GM12878 (cell line): ENCODE measurements at regions not wholly inside any gene's neighbourhood (a gene's known extent, or its start where the extent isn't known, plus 50 kb on each side); places are given as distances from the start of the nearest gene placed in this dataset.

Experiments
- ATAC-seq: fragments of 200-7000 bp; cut with Tn5 transposase; 3 replicates; pipeline ENCODE4 v1.9.1; 2020; ENCODE audit warnings: mild to moderate bottlenecking, moderate library complexity
- BruUV-seq: library from RNA; stranded (reverse); fragments of 400-500 nt; replicated peaks from 2 replicates; lab custom pipeline; 2021; lab: Mats Ljungman, UMichigan
- CTCF ChIA-PET: fragments of 300-600 bp; sonication (Branson Sonifier 250); formaldehyde crosslinking; extraction: SDS; loops from one replicate; lab custom pipeline; 2021; ENCODE audit warnings: inconsistent platforms; lab: Yijun Ruan, JAX
- POLR2A ChIA-PET: fragments of 350-600 bp; formaldehyde crosslinking; extraction: SDS; loops from one replicate; lab custom pipeline; 2021; ENCODE audit warnings: inconsistent platforms; lab: Charles Lee
- RAD21 ChIA-PET: fragments of 300-600 bp; sonication (Branson Sonifier 250); formaldehyde crosslinking; loops from one replicate; lab custom pipeline; 2023; ENCODE audit warnings: antibody characterized with exemption; ENCODE audit not compliant: unreplicated experiment; lab: Charles Lee
- SMC1A ChIA-PET: fragments of 300-600 bp; sonication (Branson Sonifier 250); formaldehyde crosslinking; loops from one replicate; lab custom pipeline; 2023; ENCODE audit not compliant: unreplicated experiment, uncharacterized antibody; lab: Charles Lee
- DNase-seq: peaks from one replicate; pipeline ENCODE4 v3.0.0-alpha.2; 2011; ENCODE audit warnings: low read depth, low spot score
- FAIRE-seq: peaks from 3 replicates; lab custom pipeline; 2011; peaks lifted over from hg19 to GRCh38; lab: Jason Lieb, UNC
- H2AFZ ChIP-seq: 2 replicates; pipeline ENCODE4 v1.6.0; 2011; ENCODE audit warnings: low read depth, low read length, control low read depth; ENCODE audit not compliant: control insufficient read depth
- H3K27ac ChIP-seq: 2 replicates; pipeline ENCODE4 v1.5.1; 2011; ENCODE audit warnings: control low read depth; ENCODE audit not compliant: control insufficient read depth, insufficient read depth
- H3K27me3 ChIP-seq, 2 experiments: replicated peaks in 1 of 2; 2 replicates each; pipeline versions ENCODE4 v1.6.0 to v1.6.1; 2011; ENCODE audit warnings: low read length in 1 of 2; ENCODE audit not compliant: control insufficient read depth in 2 of 2, insufficient read depth in 2 of 2
- H3K36me3 ChIP-seq, 2 experiments: 2 replicates each; pipeline ENCODE4 v1.5.1; 2011; ENCODE audit warnings: low read length in 1 of 2; ENCODE audit not compliant: control insufficient read depth in 2 of 2, insufficient read depth in 2 of 2
- H3K4me1 ChIP-seq: 2 replicates; pipeline ENCODE4 v1.6.1; 2011; ENCODE audit warnings: mild to moderate bottlenecking, low read length, moderate library complexity, mixed read lengths; ENCODE audit not compliant: control insufficient read depth, insufficient read depth
- H3K4me2 ChIP-seq: 2 replicates; pipeline ENCODE4 v1.6.0; 2011; ENCODE audit warnings: control low read depth; ENCODE audit not compliant: control insufficient read depth, insufficient read depth
- H3K4me3 ChIP-seq: fragments of 200-600 bp; sonication (generic); 2 replicates; pipeline ENCODE4 v1.5.1; 2016
- H3K79me2 ChIP-seq: 2 replicates; pipeline ENCODE4 v1.6.0; 2011; ENCODE audit warnings: low read length; ENCODE audit not compliant: control insufficient read depth, insufficient read depth
- H3K9ac ChIP-seq: 2 replicates; pipeline ENCODE4 v1.8.0; 2011; ENCODE audit warnings: low read length, control low read depth, mixed read lengths; ENCODE audit not compliant: control insufficient read depth, insufficient read depth
- H3K9me3 ChIP-seq: replicated peaks from 3 replicates; pipeline ENCODE4 v1.5.1; 2011; ENCODE audit warnings: mild to moderate bottlenecking, low read length; ENCODE audit not compliant: control insufficient read depth, insufficient read depth
- H4K20me1 ChIP-seq: 2 replicates; pipeline ENCODE4 v1.6.0; 2011; ENCODE audit not compliant: control insufficient read depth, insufficient read depth
- E2F4 ChIP-seq: IDR thresholded peaks from 2 replicates; pipeline ENCODE4 v1.6.1; 2012; ENCODE audit warnings: low read depth, low read length, improper control_type of control experiment
- IRF4 ChIP-seq: IDR thresholded peaks from 2 replicates; pipeline ENCODE4 v1.6.1; 2011; ENCODE audit warnings: low read depth, low read length
- MAX ChIP-seq: IDR thresholded peaks from 2 replicates; pipeline ENCODE4 v1.6.1; 2012; ENCODE audit warnings: low read depth, low read length, improper control_type of control experiment
- PKNOX1 ChIP-seq: fragments of 450-650 bp; IDR thresholded peaks from 2 replicates; pipeline ENCODE4 v1.6.1; 2016; ENCODE audit warnings: mild to moderate bottlenecking
- POLR2AphosphoS2 ChIP-seq: IDR thresholded peaks from 2 replicates; pipeline ENCODE4 v1.6.1; 2011; ENCODE audit warnings: low read depth, mild to moderate bottlenecking, low read length, improper control_type of control experiment, moderate library complexity
- POU2F2 ChIP-seq: IDR thresholded peaks from 3 replicates; pipeline ENCODE4 v1.6.1; 2011; ENCODE audit warnings: low read depth, mild to moderate bottlenecking, low read length, borderline replicate concordance
- SIN3A ChIP-seq: IDR thresholded peaks from 2 replicates; pipeline ENCODE4 v1.6.1; 2012; ENCODE audit warnings: low read depth, low read length, improper control_type of control experiment
- SIX5 ChIP-seq: IDR thresholded peaks from 2 replicates; pipeline ENCODE4 v1.6.1; 2011; ENCODE audit warnings: mild to moderate bottlenecking, low read depth, low read length, moderate library complexity; ENCODE audit not compliant: severe bottlenecking
- TARDBP ChIP-seq: IDR thresholded peaks from 2 replicates; pipeline ENCODE4 v1.6.1; 2016; ENCODE audit warnings: borderline replicate concordance
- WRNIP1 ChIP-seq: IDR thresholded peaks from 2 replicates; pipeline ENCODE4 v1.6.1; 2011; ENCODE audit warnings: low read depth, low read length, improper control_type of control experiment, borderline replicate concordance
- WGBS: methylation state at CpG from one replicate; pipeline ENCODE4 v1.1.6; 2016; ENCODE audit warnings: low lambda C conversion rate; ENCODE audit not compliant: insufficient replicate concordance, insufficient coverage; ENCODE audit errors: missing lambda C conversion rate; 5-methylcytosine and 5-hydroxymethylcytosine counted together
- in situ Hi-C: fragments of 300-500 bp; cut with MboI; formaldehyde crosslinking; loops from 9 replicates; pipeline ENCODE4 v1.14.3; 2018; ENCODE audit warnings: mixed read lengths
- intact Hi-C: fragments of 100-400 bp; cut with micrococcal nuclease; formaldehyde crosslinking; loops from one replicate; pipeline ENCODE4 v1.14.2; 2022; ENCODE audit not compliant: unreplicated experiment

- no peak overlapping the region for H3K4me3 ChIP-seq
- H3K9ac ChIP-seq = no peak overlapping the region
- H3K79me2 ChIP-seq = no peaks in the 10 kb centered on the region
- RAD21 ChIA-PET = no interaction called here
- POLR2A ChIA-PET = no interaction called here
- CTCF ChIA-PET = no interaction called here
- no TSS peak for BruUV-seq
- no peaks in the 10 kb centered on the region for H3K4me1 ChIP-seq
- no peaks in the 10 kb centered on the region for H3K36me3 ChIP-seq
- SMC1A ChIA-PET = no interaction called here
- H2AFZ ChIP-seq = no peak overlapping the region
- intact Hi-C loops (no loop called here), in situ Hi-C loops (no loop called here)
- FAIRE-seq = no peak
- peaks cover 0 to 6% of the 10 kb centered on the region in 2 experiments; a peak in 3 of 4 replicates for H3K27me3 ChIP-seq
- H4K20me1 ChIP-seq = no peaks in the 10 kb centered on the region
- 23% methylated on average over 12 of the region's 12 CpGs for WGBS
- H3K4me2 ChIP-seq = no peak overlapping the region
- ATAC-seq = no peak
- H3K27ac ChIP-seq = no peak overlapping the region
- H3K9me3 ChIP-seq = no peaks in the 10 kb centered on the region
- TF ChIP-seq WRNIP1 (no peak), POU2F2 (no peak), TARDBP (no peak), IRF4 (no peak), MAX (no peak), POLR2AphosphoS2 (no peak), E2F4 (no peak), PKNOX1 (no peak), SIX5 (no peak), SIN3A (no peak)
- TF ChIP-seq, all 136 proteins: peak for 0
- DNase-seq = no peak
These were observed 99.5 kb upstream of the CSF3R start for GRCh38 chr1:36582066-36582755.
